ENCODE measurements at regions not wholly inside any gene's neighbourhood (a gene's known extent, or its start where the extent isn't known, plus 50 kb on each side); places are given as distances from the start of the nearest gene placed in this dataset.

GRCh38 chr3:177672252-177672911 is 475.1 kb upstream of the TBL1XR1 start:
- no peak for TF ChIP-seq CTCF (IDR thresholded peaks at IDR 0.05; ENCODE audit: low read depth, low read length, poor library complexity, severe bottlenecking)
- no peak for TF ChIP-seq EZH2phosphoT487 (IDR thresholded peaks at IDR 0.05; ENCODE audit: borderline replicate concordance, low read length)
